HepG2 (cell line): ENCODE measurements at regions not wholly inside any gene's neighbourhood (a gene's known extent, or its start where the extent isn't known, plus 50 kb on each side); places are given as distances from the start of the nearest gene placed in this dataset.

Source experiments
- ATAC-seq: fragments of 200-7000 bp; cut with Tn5 transposase; 3 replicates; pipeline ENCODE4 v1.9.1; 2020; ENCODE audit warnings: mild to moderate bottlenecking, moderate library complexity
- BruUV-seq: library from RNA; stranded (reverse); fragments of 400-500 nt; replicated peaks from 2 replicates; lab custom pipeline; 2021; lab: Mats Ljungman, UMichigan
- CTCF ChIA-PET: fragments of 300-600 bp; formaldehyde crosslinking; extraction: SDS; loops from one replicate; lab custom pipeline; 2021; ENCODE audit warnings: low total read pairs, inconsistent platforms, low intra/inter-chr PET ratio; lab: Yijun Ruan, JAX
- POLR2A ChIA-PET: fragments of 350-600 bp; sonication (Branson Sonifier 250); formaldehyde crosslinking; loops from one replicate; lab custom pipeline; 2020; ENCODE audit warnings: antibody characterized with exemption, inconsistent platforms; lab: Yijun Ruan, JAX
- DNase-seq: peaks from one replicate; pipeline ENCODE4 v3.0.0-alpha.2; 2015; ENCODE audit warnings: low spot score
- FAIRE-seq: peaks from 3 replicates; lab custom pipeline; 2011; peaks lifted over from hg19 to GRCh38; lab: Jason Lieb, UNC
- H2AFZ ChIP-seq: one replicate; pipeline ENCODE4 v1.6.1; 2011; ENCODE audit warnings: low read length, inconsistent platforms
- H3K27ac ChIP-seq: fragments of 300-600 bp; 3 replicates; pipeline ENCODE4 v1.8.0; 2011; ENCODE audit warnings: mixed run types, mild to moderate bottlenecking, mixed read lengths, low read length, inconsistent platforms; ENCODE audit not compliant: insufficient read depth; ENCODE audit errors: extremely low read length
- H3K27me3 ChIP-seq, 2 experiments: fragments of 200-600 bp in 1 of 2; 2 replicates in 1 of 2; 3 replicates in 1 of 2; pipeline versions ENCODE4 v1.6.0 to v1.8.0; 2011; ENCODE audit warnings: low read length in 2 of 2, mild to moderate bottlenecking in 2 of 2, moderate library complexity in 2 of 2, inconsistent platforms in 1 of 2; ENCODE audit not compliant: insufficient read depth in 2 of 2, control insufficient read depth in 1 of 2
- H3K36me3 ChIP-seq, 2 experiments: fragments of 200-600 bp in 1 of 2; replicated peaks in 1 of 2; 2 replicates in 1 of 2; 3 replicates in 1 of 2; pipeline versions ENCODE4 v1.5.1 to v1.8.0; 2011; ENCODE audit warnings: low read length in 2 of 2, inconsistent platforms in 1 of 2; ENCODE audit not compliant: insufficient read depth in 2 of 2, control insufficient read depth in 1 of 2
- H3K4me1 ChIP-seq: 2 replicates; pipeline ENCODE4 v1.5.1; 2012; ENCODE audit warnings: low read length, inconsistent platforms; ENCODE audit not compliant: insufficient read depth
- H3K4me2 ChIP-seq: 2 replicates; pipeline ENCODE4 v1.6.0; 2011; ENCODE audit warnings: low read depth, low read length, inconsistent platforms
- H3K4me3 ChIP-seq, 3 experiments: fragments of 200-600 bp in 1 of 3; sonication (generic), shearing (Covaris generic) in 1 of 3; replicated peaks in 1 of 3; 2 replicates each; pipeline ENCODE4 v1.5.1; 2011 to 2016; ENCODE audit warnings: low read length in 3 of 3, inconsistent platforms in 2 of 3, low read depth in 2 of 3, mild to moderate bottlenecking in 2 of 3, control low read depth in 1 of 3, mixed read lengths in 1 of 3; ENCODE audit not compliant: insufficient read depth in 1 of 3
- H3K79me2 ChIP-seq: one replicate; pipeline ENCODE4 v1.6.1; 2011; ENCODE audit warnings: low read length, inconsistent platforms; ENCODE audit not compliant: insufficient read depth
- H3K9ac ChIP-seq: 2 replicates; pipeline ENCODE4 v1.6.0; 2011; ENCODE audit warnings: mild to moderate bottlenecking, low read depth, low read length, inconsistent platforms; ENCODE audit not compliant: insufficient read depth
- H3K9me3 ChIP-seq: 2 replicates; pipeline ENCODE4 v1.5.1; 2012; ENCODE audit warnings: mild to moderate bottlenecking, low read length
- H4K20me1 ChIP-seq: 2 replicates; pipeline ENCODE4 v1.6.0; 2011; ENCODE audit warnings: inconsistent platforms, mild to moderate bottlenecking, low read length, moderate library complexity; ENCODE audit not compliant: insufficient read depth
- AGO1 ChIP-seq: fragments of 200-400 bp; formaldehyde crosslinking; IDR thresholded peaks from 2 replicates; pipeline ENCODE4 v1.6.1; 2017; ENCODE audit warnings: mild to moderate bottlenecking, low read depth, low read length, moderate library complexity; ENCODE audit not compliant: poor library complexity, severe bottlenecking
- HOXA5 ChIP-seq: sonication (generic); formaldehyde crosslinking; IDR thresholded peaks from 2 replicates; pipeline ENCODE4 v1.4.0; 2020; ENCODE audit warnings: missing genetic modification reagents
- SNAI1 ChIP-seq: sonication (generic); formaldehyde crosslinking; IDR thresholded peaks from 2 replicates; pipeline ENCODE4 v1.5.0; 2020; ENCODE audit warnings: mild to moderate bottlenecking, missing genetic modification reagents, borderline replicate concordance
- WGBS: methylation state at CpG from one replicate; pipeline ENCODE4 v1.1.6; 2017; ENCODE audit warnings: low lambda C conversion rate; 5-methylcytosine and 5-hydroxymethylcytosine counted together
- in situ Hi-C: cut with HindIII; loops from 2 replicates; pipeline ENCODE4 v1.10.0; 2017; ENCODE audit warnings: low pct_unique_long_range_greater_than_20kb; ENCODE audit not compliant: extremely low pct_ligation_motif_present
- intact Hi-C: fragments of 100-400 bp; cut with micrococcal nuclease; formaldehyde crosslinking; loops from one replicate; pipeline ENCODE4 v1.10.0; 2022; ENCODE audit not compliant: unreplicated experiment
- TF ChIP-seq, protein P1 (sequence below): sonication (generic); formaldehyde crosslinking; IDR thresholded peaks from 2 replicates; pipeline ENCODE4 v1.4.0; 2020; ENCODE audit warnings: missing genetic modification reagents

DNA sequence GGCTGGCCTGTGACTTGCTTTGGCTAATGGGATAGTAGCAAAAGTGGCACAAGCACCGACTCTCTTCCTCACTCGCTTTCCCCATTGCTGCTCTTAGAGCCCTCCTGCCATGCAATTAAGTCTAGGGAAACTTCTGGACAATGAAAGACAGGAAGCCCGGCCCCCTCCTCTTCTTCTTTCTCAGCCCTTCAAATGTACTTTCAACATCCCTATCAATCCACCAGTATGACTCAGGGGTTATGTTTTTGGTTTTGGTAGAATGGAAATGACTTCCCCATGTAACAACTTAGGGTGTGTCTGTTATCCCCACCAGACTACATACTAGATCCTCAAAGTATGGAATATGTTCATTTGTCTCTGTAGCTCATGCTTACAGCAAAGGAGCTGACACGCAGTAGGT, 139.0 kb upstream of the GDF10 start:
- no peaks in the 10 kb centered on the region for H4K20me1 ChIP-seq
- WGBS = 13% methylated on average over 4 of the region's 4 CpGs
- no peaks in the 10 kb centered on the region for H3K9me3 ChIP-seq
- intact Hi-C loops = no loop called here
- DNase-seq (no peak), ATAC-seq (no peak), FAIRE-seq (no peak)
- no peaks in the 10 kb centered on the region for H3K79me2 ChIP-seq
- CTCF ChIA-PET = no interaction called here
- TF ChIP-seq HOXA5 (CRISPR knock-in tag) (no peak), AGO1 (no peak), SNAI1 (CRISPR knock-in tag) (no peak)
- TF ChIP-seq, protein P1, sequence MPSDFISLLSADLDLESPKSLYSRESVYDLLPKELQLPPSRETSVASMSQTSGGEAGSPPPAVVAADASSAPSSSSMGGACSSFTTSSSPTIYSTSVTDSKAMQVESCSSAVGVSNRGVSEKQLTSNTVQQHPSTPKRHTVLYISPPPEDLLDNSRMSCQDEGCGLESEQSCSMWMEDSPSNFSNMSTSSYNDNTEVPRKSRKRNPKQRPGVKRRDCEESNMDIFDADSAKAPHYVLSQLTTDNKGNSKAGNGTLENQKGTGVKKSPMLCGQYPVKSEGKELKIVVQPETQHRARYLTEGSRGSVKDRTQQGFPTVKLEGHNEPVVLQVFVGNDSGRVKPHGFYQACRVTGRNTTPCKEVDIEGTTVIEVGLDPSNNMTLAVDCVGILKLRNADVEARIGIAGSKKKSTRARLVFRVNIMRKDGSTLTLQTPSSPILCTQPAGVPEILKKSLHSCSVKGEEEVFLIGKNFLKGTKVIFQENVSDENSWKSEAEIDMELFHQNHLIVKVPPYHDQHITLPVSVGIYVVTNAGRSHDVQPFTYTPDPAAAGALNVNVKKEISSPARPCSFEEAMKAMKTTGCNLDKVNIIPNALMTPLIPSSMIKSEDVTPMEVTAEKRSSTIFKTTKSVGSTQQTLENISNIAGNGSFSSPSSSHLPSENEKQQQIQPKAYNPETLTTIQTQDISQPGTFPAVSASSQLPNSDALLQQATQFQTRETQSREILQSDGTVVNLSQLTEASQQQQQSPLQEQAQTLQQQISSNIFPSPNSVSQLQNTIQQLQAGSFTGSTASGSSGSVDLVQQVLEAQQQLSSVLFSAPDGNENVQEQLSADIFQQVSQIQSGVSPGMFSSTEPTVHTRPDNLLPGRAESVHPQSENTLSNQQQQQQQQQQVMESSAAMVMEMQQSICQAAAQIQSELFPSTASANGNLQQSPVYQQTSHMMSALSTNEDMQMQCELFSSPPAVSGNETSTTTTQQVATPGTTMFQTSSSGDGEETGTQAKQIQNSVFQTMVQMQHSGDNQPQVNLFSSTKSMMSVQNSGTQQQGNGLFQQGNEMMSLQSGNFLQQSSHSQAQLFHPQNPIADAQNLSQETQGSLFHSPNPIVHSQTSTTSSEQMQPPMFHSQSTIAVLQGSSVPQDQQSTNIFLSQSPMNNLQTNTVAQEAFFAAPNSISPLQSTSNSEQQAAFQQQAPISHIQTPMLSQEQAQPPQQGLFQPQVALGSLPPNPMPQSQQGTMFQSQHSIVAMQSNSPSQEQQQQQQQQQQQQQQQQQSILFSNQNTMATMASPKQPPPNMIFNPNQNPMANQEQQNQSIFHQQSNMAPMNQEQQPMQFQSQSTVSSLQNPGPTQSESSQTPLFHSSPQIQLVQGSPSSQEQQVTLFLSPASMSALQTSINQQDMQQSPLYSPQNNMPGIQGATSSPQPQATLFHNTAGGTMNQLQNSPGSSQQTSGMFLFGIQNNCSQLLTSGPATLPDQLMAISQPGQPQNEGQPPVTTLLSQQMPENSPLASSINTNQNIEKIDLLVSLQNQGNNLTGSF (CRISPR knock-in tag) = no peak
- no peak overlapping the region for H3K4me2 ChIP-seq
- no peaks in the 10 kb centered on the region for H3K4me1 ChIP-seq
- no peak overlapping the region for H3K9ac ChIP-seq
- no peaks in the 10 kb centered on the region for H3K36me3 ChIP-seq
- H3K4me3 ChIP-seq = no peak overlapping the region
- in situ Hi-C loops = no loop called here
- POLR2A ChIA-PET = no interaction called here
- H3K27ac ChIP-seq = no peak overlapping the region
- no peak overlapping the region for H2AFZ ChIP-seq
- BruUV-seq = no TSS peak
- peaks cover 0 to 10% of the 10 kb centered on the region in 2 experiments; a peak in 2 of 5 replicates for H3K27me3 ChIP-seq
